Head of caudate nucleus (tissue), 42 donors: ENCODE measurements at regions not wholly inside any gene's neighbourhood (a gene's known extent, or its start where the extent isn't known, plus 50 kb on each side); places are given as distances from the start of the nearest gene placed in this dataset.
"Not testable (repeated sequence)": the region's sequence is repeated elsewhere in the genome, so short reads cannot be mapped to it uniquely, and the experiment has no call there.

Experiments used
- DNase-seq, 42 donors: peaks; one replicate each; pipeline versions ENCODE4 v3.0.0 to v3.0.0-alpha.2; 2020 to 2021; ENCODE audit warnings: mixed read lengths in 7 of 42
- intact Hi-C: fragments of 100-400 bp; cut with DNase I; formaldehyde crosslinking; loops from one replicate; pipeline ENCODE4 v1.15.0; 2022

DNA sequence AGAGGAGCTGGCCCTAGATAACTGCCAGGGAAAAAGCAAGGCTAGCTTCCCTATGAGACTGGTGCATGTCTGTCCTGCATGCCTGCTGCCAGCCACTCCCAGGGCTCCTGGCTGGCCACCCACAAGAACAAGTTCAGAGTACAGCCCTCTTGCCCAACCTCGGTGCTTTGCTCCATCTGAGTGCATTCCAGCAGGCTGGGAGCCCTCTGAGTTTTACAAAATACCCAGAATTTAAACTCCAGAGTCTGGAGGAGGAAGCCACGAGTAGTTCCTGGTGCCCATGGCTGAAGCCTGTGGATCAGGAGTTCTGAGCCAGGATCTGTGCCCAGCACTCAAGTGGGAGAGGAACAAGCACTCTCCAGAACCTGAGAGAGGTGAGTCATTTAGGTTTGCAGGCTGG is 111.6 kb downstream of the MAGEE2 start:
- DNase-seq = no peak

GRCh38 chrX:75655627-75656026 is 129.4 kb downstream of the MAGEE2 start:
- intact Hi-C loops = no loop called here
- no peak for DNase-seq

More for the DNA sequence above, 111.6 kb downstream of the MAGEE2 start:
- intact Hi-C loops = no loop called here

- no peak for DNase-seq
- intact Hi-C loops = no loop called here
Measured at GRCh38 chrX:75649829-75650228, 127.0 kb upstream of the ZDHHC15 start.

GRCh38 chrX:75648803-75649588 is 126.2 kb upstream of the ZDHHC15 start:
- DNase-seq = no peak
- intact Hi-C loops = no loop called here

DNA sequence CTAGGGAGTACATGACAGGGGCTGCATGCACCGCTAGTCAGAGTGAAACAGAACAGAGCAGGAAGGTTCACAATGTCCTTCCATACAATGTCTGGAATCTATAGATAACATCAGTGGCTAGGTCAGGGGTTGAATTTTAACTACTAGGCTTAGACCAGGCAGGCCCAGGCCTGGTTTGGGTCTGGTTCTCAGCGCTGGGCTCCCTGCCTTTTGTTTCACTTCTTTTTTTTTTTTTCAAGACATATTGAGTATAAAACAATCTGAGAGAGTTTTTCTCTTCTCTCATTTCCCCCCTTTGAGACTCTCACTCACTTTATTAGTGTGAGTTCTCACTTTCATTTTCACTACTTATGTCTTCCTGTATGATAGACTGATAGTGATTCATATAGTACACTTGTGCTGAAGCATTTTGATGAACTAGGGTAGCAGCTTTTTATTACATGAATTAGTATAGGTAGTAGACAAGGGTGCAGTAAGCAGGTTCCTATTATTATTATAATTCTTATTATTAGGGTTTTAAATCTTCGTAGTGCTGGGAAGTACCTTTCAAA is 120.0 kb upstream of the ZDHHC15 start:
- intact Hi-C loops = no loop called here
- no peak for DNase-seq

DNA sequence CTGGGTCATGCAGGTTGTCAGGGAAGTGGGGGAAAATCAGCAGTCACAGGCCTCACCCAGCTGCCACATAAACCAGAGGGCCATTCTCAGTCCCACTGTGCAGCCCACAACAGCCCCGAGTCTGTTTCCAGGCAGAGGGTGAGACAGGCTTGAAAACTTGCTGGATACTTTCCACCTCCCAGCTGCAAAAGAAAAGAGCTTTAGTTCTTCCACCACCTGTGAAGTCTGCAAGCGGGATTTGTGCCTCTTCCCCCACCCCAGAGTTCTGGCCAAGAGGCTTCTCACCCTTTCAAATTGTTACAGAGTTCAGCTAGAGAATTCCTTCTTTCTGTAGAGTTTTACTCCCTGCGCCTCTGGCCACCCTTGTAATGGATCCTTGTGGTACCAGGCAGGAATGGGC is 115.5 kb upstream of the ZDHHC15 start:
- intact Hi-C loops = no loop called here
- DNase-seq = no peak

DNA sequence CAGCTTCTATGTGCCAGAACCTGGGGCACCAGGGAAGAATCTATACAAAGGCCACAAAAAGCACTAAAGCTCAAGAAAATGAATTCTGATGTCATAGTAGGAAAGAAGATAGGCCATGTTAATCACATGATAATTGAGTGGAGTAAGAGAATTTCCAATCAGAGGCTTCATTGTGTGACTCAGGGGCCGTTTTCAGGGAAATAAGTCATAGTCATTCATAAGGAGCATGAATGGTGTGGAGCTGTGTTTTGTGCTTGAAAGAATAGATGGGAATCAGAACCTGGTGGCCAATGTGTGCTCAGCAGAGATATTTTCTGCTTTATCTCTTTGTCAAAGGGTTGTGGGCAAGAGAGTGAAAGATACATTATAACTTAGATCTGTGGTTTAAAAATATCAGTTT is 102.4 kb upstream of the ZDHHC15 start:
- no peak for DNase-seq
- intact Hi-C loops = no loop called here

DNA sequence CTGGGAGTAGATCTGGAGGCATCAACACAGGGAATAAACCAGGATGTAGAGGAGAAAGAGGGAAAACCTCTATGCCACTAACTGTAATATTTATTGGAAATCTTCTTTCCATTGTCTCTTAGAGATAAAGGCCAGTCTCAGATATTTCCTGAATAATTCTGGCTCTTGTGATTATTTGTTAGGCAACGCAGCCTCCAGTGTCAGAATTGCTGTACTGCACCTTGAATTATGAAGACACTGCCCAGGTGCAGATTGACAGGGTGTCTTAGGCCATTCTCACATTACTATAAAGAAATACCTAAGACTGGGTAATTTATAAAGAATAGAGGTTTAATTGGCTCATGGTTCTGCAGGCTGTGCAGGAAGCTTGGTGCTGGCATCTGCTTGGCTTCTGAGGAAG is 100.7 kb upstream of the ZDHHC15 start:
- DNase-seq = no peak
- intact Hi-C loops = no loop called here

DNA sequence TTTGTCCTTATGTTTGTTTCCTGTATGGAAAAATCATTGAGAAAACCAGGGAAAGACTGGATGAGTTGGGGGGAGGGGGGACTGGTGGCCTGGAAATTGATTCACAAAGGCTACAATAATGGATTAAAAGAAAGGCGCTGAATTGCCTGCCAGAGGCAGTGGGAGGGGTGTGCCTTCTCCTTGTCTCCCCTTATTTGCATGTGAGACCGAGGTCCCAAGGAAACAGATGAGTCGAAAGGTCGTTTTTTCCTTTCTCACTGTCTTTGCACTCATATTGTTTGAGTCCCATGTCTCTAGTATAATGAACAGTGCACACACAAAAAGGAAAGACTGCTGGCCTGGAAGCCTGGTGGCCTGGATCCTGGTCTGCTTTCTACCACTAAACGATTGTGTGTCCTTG is 86.6 kb upstream of the ZDHHC15 start:
- intact Hi-C loops = no loop called here
- DNase-seq = no peak

DNA sequence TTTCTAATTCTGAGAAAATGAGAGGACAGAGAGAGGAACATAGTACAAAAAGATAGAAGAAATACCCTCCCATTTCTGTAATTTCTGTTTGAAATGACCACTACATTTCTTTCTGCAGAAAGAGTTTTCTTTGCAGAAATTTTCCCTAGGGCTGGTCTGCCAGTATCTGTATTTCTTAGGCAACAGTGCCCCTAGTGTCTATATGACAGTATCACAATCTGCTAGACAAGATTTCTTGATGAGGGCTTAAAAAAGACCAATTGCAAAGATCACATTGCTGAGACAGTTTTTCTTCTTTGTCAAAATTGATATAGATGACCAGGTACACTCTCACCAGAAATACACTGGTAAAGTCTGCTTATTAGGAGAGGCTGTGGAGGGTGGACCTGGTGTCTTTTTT is 81.0 kb upstream of the ZDHHC15 start:
- intact Hi-C loops = no loop called here
- peak in 6 of 42 donors; percentile 13 to 37 (median 23) for DNase-seq

GRCh38 chrX:75602022-75602421 is 79.2 kb upstream of the ZDHHC15 start:
- DNase-seq, intact Hi-C loops: not testable (repeated sequence)

DNA sequence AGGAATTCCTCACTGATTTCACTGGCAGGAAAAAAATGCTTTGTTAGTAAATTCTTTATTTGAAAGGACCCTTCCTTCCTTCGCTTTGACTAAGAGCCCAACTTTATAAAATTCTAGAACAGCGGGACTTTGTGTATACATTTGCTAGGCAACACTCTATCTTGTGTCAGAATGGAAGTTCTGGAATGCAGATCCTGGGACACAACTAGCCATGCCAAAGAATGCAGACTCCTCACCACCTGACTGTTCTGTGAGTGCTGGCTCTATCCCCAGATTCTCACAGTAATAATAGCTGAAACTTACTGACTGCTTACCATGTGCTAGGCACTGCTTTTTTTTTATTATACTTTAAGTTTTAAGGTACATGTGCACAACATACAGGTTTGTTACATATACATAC is 73.3 kb upstream of the ZDHHC15 start:
- intact Hi-C loops = no loop called here
- DNase-seq = peak in 3 of 42 donors; percentile 1 to 11 (median 4)

GRCh38 chrX:75593186-75593585 is 70.3 kb upstream of the ZDHHC15 start:
- DNase-seq, intact Hi-C loops: not testable (repeated sequence)

DNA sequence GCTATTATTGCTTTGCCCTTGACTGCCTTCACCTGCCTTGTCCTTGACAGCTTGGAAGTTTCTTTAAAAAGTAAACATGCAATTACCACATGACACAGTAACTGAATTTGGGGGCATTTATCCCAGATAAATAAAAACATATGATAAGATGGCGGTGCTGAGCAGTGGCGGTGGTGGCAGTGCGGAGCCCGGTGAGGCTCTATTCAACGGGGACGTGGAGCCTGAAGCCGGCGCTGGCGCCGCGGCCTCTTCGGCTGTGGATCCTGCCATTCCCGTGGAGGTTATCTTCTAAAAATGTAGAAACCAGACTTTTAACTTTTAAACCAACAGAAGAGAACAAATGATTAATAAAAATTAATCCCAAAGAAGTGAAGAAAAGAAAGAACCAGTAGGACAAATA is 59.7 kb upstream of the ZDHHC15 start:
- intact Hi-C loops = no loop called here
- no peak for DNase-seq
